ENCODE measurements at regions not wholly inside any gene's neighbourhood (a gene's known extent, or its start where the extent isn't known, plus 50 kb on each side); places are given as distances from the start of the nearest gene placed in this dataset.
"Not testable (repeated sequence)": the region's sequence is repeated elsewhere in the genome, so short reads cannot be mapped to it uniquely, and the experiment has no call there.

GRCh38 chr4:9110700-9111099 lies 59.5 kb upstream of the FAM90A26 start:
- DNase-seq = not testable (repeated sequence)

- DNase-seq = not testable (repeated sequence)
Measured at GRCh38 chr4:9103148-9103524, 67.1 kb upstream of the FAM90A26 start.

- not testable (repeated sequence) for DNase-seq
Measured at GRCh38 chr4:9102471-9103147, 67.6 kb upstream of the FAM90A26 start.

- not testable (repeated sequence) for DNase-seq
Measured at GRCh38 chr4:9096330-9096729, 73.9 kb upstream of the FAM90A26 start.

- DNase-seq = not testable (repeated sequence)
Measured at GRCh38 chr4:9078796-9079195, 91.4 kb upstream of the FAM90A26 start.

- not testable (repeated sequence) for DNase-seq
Measured at GRCh38 chr4:9076974-9077373, 93.2 kb upstream of the FAM90A26 start.

DNA sequence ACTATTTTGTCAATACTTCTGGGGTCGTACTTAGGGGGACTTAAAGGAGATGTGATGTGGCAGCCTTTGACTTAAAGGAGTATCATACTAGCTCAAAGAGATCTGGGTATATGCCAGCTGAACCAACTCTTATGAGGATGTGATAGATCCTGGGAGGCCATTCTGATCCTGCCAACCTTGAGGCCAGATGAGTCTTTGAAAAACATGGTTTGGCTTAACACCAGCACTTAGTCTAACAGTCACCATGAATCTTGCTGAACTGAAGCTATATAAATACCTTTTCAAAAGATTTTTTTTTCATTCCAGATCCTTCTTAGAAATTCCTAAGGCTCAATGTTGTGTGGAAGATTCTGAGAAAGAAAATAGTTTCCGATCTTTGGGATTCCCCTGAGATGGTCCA lies 93.7 kb upstream of the FAM90A26 start:
- DNase-seq = not testable (repeated sequence)

GRCh38 chr4:9073371-9073770 lies 96.8 kb upstream of the FAM90A26 start:
- not testable (repeated sequence) for DNase-seq

DNA sequence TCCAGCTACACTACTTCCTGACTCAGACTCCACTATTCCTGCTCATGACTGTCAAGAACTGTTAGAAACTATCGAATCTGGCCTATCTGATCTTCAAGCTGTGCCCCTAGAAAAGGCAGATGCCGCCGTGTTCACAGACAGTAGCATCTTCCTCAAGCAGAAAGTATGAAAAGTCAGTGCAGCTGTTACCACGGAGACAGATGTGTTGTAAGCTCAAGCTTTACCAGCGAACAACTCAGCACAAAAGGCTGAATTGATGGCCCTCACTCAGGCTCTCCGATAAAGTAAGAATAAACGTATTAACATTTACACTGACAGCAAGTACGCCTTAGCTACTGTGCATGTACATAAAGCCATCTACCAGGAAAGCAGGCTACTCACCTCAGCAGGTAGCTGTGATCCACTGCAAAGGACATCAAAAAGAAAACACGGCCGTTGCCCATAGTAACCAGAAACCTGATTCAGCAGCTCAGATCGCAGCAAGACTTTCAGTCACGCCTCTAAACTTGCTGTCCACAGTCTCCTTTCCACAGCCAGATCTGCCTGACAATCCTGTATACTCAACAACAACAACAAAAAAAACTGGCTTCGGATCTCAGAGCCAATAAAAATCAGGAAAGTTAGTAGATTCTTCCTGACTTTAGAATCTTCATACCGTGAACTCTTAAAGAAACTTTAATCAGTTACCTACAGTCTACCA lies 97.5 kb upstream of the FAM90A26 start:
- peak; percentile 23 for DNase-seq

DNA sequence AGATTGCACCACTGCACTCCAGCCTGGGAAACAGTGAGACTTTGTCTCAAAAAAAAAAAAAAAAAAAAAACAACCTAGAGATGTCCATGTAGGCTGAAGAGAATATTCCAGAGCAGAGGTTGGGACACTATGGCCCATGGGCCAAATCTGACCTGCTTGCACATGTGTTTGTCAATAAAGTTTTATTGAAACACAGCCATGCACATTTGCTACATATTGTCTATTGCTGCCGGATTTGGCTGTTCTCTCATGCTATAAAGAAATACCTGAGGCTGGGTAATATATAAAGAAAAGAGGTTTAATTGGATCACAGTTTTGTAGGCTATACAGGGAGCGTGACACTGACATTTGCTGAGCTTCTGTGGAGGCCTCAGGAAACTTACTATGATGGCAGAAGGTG lies 102.3 kb upstream of the FAM90A26 start:
- not testable (repeated sequence) for DNase-seq

GRCh38 chr4:9063612-9064011 lies 106.6 kb upstream of the FAM90A26 start:
- DNase-seq = not testable (repeated sequence)

DNA sequence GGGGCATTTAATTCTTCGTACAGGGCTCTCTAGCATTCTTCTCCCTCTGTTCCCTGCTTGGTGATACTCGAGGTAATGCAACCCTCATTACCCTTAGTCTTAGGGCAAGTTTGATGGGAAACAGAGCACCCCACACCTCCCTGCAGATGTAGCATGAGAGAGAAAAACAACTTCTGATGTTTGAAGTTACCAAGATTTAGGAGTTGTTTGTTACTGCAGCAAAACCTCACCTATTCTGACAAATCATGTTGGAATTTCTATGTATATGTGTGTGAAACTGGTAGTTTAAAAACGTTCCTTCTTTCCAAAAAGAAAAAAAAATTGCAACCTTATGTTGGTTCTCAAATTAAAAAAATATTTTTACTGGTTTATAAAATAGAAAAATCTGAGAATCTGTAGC lies 145.3 kb upstream of the FAM90A26 start:
- not testable (repeated sequence) for DNase-seq

DNA sequence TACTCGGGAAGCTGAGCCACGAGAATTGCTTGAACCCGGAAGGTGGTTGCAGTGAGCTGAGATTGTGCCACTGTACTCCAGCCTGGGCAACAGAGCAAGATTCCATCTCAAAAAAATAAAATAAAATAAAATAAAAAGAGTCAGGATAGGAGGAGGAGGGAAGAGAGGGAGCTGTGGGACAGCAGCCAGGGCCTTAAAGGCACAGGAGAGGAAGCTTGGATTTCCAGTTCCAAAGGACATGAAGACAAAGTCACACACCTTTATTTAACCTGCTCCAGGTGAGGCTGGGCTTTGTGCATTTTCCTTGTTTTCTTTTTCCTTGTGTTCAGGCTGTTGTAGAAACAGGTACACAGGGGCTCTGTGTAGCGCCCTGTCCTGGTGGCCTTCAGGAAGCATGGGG lies 138.2 kb upstream of the HMX1 start:
- not testable (repeated sequence) for DNase-seq

DNA sequence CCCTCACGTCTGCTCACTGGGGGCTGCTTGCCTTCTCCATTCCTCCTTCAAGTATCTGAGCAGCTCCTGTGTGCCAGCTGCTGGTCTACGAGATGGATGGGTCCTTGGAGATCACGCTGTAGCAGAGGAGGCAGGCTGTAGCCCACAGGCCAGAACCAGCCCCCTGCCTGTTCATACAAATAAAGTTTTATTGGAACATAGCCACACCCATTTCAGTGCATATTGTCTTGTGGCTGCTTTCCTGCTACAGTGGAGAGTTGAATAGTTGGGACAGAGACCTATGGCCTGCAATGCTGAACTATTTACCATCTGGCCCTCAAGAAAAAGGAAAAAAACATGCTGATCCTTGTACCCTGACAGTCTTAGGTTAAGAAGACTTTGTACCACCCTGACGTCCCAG lies 136.8 kb upstream of the HMX1 start:
- DNase-seq = not testable (repeated sequence)

DNA sequence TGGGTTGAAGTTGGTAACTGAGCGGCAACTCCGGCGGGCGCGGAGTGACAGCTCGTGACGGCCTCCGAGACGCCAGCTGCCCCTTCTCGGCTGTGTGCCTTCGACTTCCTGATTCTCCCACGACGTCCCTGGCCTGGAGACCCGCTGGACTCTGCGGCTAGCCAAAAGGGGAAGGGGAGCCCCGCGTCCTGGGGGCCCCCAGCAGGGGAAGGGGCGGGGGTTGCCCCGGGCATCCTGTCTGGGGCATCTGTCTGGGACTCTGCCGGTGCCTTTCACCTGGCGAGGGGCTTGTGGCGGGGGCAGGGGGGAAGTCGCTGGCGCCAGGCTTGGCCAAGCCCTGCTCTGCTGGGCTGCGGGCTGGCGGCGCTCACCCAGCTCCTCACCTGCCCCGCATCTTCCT lies 129.5 kb upstream of the HMX1 start:
- DNase-seq = not testable (repeated sequence)

DNA sequence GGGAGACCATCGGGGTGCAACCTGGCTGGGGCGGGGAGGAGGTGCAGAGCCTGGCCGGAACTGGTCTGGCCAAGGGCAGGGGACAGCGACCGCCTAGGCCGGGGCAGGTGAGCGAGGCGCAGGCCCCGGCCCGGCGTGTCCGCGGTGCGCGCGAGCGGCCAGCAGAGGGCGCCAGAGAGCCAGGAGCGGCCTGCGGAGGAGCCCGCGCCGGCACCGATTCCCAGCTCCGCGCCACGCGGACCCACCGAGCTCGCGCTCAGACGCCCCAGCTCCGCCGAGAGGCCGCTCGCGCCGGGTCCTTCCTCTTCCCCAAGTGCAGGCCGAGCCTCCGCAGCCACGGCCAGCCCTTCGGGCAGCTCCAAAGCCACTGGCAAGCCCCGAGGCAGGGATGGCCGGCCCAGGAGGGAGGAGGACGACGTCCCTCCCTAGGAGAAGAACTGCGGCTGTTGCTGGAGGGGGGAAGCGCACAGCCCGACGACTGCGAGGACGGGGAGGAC lies 128.9 kb upstream of the HMX1 start:
- DNase-seq = peak; percentile 48

GRCh38 chr4:8992981-8993380 lies 121.3 kb upstream of the HMX1 start:
- DNase-seq = not testable (repeated sequence)

DNA sequence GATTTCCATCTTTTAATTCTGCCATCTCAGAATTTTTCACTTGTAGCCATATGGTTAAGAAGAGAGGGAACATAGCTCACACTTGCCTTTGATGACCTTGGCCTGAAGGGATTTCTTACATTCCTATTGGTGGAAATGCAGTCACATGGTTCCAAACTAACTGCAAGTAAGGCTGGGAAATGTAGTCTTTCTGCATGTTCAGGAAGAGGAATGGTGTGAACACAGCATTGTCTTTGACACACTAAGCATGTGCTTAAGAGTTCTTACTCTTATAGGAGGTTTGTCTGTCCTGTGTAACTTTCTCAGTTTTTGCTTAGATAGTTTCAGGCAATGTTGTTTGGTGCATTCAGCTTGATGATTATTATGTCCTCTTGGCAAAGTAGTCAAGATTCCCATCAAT lies 119.8 kb upstream of the HMX1 start:
- DNase-seq = not testable (repeated sequence)

DNA sequence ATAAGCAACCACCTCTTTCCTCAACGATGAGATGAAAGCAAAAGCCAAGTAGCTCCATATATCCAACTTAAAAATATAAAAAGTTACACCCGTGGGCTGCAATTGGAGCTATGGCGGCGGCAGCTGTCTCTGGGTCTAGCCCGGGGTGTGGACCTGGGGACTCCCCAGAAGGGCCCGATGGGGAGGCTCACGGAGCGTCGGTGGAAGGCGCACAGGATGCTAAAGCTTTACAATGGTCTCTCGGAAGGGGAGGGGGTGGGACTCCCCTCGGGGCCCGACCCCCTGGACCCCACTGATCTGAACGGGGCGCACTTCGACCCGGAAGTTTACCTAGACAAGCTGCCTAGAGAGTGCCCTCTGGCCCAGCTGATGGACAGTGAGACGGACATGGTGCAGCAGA lies 118.7 kb upstream of the HMX1 start:
- DNase-seq = not testable (repeated sequence)

GRCh38 chr4:8985786-8986185 lies 114.1 kb upstream of the HMX1 start:
- not testable (repeated sequence) for DNase-seq

- not testable (repeated sequence) for DNase-seq
Measured at GRCh38 chr4:8984641-8985040, 113.0 kb upstream of the HMX1 start.

- DNase-seq = not testable (repeated sequence)
Measured at GRCh38 chr4:8983921-8984320, 112.3 kb upstream of the HMX1 start.

DNA sequence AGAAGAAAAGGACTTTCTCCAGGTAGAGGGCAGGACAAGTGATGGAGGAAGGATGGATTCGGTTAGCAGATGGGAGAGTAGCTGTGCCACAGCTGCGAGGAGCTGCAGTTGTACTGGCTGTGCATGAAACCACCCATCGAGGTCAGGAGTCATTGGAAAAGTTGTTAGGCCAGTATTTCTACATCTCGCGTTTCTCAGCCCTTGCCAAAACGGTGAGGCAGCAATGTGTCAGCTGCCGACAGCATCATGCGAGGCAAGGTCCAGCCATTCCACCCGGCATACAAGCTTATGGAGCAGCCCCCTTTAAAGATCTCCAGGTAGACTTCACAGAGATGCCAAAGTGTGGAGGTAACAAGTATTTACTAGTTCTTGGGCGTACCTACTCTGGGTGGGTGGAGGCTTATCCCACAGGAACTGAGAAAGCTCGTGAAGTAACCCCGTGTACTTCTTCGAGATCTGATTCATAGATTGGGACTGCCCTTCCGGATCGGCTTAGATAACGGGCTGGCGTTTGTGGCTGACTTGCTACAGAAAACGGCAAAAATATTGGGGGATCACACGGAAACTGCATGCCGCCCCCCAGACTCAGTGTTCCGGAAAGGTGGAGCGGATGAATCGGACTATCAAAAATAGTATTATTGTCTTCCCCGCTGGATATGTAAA lies 105.0 kb upstream of the HMX1 start:
- DNase-seq = not testable (repeated sequence)

GRCh38 chr4:8972635-8973034 lies 101.0 kb upstream of the HMX1 start:
- DNase-seq = not testable (repeated sequence)
